ENCODE measurements at regions not wholly inside any gene's neighbourhood (a gene's known extent, or its start where the extent isn't known, plus 50 kb on each side); places are given as distances from the start of the nearest gene placed in this dataset.

GRCh38 chr11:110763249-110764011, 51.2 kb upstream of the ARHGAP20 start:
- no peak overlapping the region for H3K4me3 ChIP-seq (ENCODE audit: low read depth, poor library complexity, severe bottlenecking)
- intact Hi-C loops (cut with DNase I; ENCODE audit: low total_unique reads) = no loop called here
- TF ChIP-seq POLR2A (IDR thresholded peaks at IDR 0.05) = no peak
- TF ChIP-seq, protein P1, sequence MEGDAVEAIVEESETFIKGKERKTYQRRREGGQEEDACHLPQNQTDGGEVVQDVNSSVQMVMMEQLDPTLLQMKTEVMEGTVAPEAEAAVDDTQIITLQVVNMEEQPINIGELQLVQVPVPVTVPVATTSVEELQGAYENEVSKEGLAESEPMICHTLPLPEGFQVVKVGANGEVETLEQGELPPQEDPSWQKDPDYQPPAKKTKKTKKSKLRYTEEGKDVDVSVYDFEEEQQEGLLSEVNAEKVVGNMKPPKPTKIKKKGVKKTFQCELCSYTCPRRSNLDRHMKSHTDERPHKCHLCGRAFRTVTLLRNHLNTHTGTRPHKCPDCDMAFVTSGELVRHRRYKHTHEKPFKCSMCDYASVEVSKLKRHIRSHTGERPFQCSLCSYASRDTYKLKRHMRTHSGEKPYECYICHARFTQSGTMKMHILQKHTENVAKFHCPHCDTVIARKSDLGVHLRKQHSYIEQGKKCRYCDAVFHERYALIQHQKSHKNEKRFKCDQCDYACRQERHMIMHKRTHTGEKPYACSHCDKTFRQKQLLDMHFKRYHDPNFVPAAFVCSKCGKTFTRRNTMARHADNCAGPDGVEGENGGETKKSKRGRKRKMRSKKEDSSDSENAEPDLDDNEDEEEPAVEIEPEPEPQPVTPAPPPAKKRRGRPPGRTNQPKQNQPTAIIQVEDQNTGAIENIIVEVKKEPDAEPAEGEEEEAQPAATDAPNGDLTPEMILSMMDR (IDR thresholded peaks at IDR 0.05) = no peak
- DNase-seq (ENCODE audit: low spot score in 2 of 2) = peak in 1 of 2 donors; percentile 25
- WGBS, 2 donors = 42 to 47% methylated on average over 2 of the region's 2 CpGs

DNA sequence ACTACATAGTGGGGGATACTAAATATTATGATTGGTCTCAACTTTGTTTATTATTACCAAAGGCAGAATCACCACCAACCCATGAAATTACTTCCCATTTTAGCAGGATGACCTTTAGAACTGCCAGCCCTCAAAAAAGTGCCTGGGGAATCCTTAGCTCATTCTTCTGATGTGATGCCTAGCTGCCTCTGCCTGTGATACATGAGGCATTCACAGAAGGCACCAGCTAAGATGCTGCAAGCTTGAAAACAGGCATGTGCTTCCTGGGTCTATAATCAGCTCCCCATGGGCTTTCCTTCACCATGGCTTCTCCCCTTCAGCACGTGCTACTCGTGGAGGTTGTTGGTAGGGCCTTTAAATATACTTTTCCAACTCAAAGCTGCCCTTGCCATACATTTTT, 50.4 kb upstream of the ARHGAP20 start:
- intact Hi-C loops (cut with DNase I; ENCODE audit: low total_unique reads) = no loop called here
- DNase-seq (ENCODE audit: low spot score in 2 of 2) = no peak
- WGBS, 2 donors = 62 to 72% methylated on average over 2 of the region's 2 CpGs
- no peak overlapping the region for H3K4me3 ChIP-seq (ENCODE audit: low read depth, poor library complexity, severe bottlenecking)
- no peak for TF ChIP-seq POLR2A (IDR thresholded peaks at IDR 0.05)

Data from lower leg skin (tissue), 4 donors.